ES-I3 (cell line): ENCODE measurements at regions not wholly inside any gene's neighbourhood (a gene's known extent, or its start where the extent isn't known, plus 50 kb on each side); places are given as distances from the start of the nearest gene placed in this dataset.

Experiments
- H3K36me3 ChIP-seq: 2 replicates; pipeline ENCODE4 v1.6.1; 2013; ENCODE audit warnings: mild to moderate bottlenecking, low read length, control low read depth, moderate library complexity; ENCODE audit not compliant: insufficient read depth
- H3K4me1 ChIP-seq: 2 replicates; pipeline ENCODE4 v1.6.1; 2013; ENCODE audit warnings: mild to moderate bottlenecking, control low read depth, low read length; ENCODE audit not compliant: insufficient read depth
- H3K9ac ChIP-seq: 2 replicates; pipeline ENCODE4 v1.6.1; 2013; ENCODE audit warnings: low read depth, mild to moderate bottlenecking, low read length, moderate library complexity
- H3K9me3 ChIP-seq: 2 replicates; pipeline ENCODE4 v1.6.1; 2013; ENCODE audit warnings: mild to moderate bottlenecking, low read length, moderate library complexity; ENCODE audit not compliant: control insufficient read depth, insufficient read depth

DNA sequence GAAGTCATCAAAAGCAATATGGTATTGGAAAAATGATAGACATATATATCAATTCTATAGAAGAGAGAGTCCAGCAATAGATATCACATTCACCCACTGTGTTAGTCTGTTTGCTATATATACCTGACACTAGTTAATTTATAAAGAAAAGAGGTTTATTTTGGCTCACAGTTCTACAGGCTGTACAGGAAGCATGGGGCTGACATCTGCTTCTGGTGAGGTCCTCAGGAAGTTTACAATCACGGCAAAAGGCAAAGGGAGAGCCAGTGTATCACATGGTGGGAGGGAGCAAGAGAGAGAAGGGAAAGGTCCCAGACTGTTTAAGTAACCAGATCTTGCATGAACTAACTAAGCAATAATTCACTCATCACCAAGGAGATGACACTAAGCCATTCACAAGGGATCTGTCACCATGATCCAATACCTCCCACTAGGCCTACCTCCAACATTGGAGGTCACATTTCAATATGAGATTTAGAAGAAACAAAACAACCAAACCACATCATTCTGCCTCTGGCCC lies 470.6 kb downstream of the METTL4 start:
- Histone ChIP-seq H3K9ac (no peak overlapping the region), H3K9me3 (no peaks in the 10 kb centered on the region), H3K36me3 (no peaks in the 10 kb centered on the region), H3K4me1 (0 out of 2 replicates have a peak, but pooled peaks cover 4% of the 10 kb centered on the region)

DNA sequence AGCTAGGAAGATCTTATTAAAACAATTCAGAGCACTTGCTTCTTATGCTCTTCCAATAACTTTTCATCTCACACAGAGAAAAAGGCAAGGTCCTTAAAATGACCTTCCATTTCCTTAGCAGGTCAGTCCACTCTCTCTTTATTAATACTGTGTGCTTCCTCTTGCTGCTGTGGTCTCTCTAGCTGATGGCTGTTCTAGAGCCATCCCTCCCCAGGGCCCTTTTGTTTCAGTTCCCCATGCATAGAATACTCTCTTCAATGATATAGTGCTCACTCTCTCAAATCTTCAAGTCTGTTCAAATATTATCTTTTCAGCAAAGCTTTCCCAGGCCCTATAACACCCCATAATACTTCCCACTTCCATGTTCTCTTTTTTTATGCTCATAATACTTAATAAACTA lies 469.3 kb downstream of the METTL4 start:
- no peak overlapping the region for H3K9ac ChIP-seq
- H3K36me3 ChIP-seq = no peaks in the 10 kb centered on the region
- no peaks in the 10 kb centered on the region for H3K9me3 ChIP-seq

DNA sequence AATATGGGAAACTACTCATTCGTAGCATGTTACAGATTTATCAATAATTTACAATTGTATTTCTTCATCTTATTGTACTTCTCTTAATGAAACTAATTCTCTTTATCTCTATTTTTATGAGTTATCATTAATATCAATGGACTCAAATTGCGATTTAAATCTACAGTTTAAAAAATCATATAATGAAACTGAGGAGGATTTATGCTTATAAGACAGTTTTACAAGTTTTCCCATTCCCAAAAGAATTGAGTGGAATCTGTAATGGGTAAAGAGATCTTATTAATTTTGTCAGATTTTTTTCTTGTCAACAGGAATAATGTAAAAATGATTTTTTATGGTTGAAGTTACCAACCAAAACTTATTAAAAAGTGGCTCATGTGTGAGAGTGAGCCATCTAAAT lies 468.0 kb downstream of the METTL4 start:
- Histone ChIP-seq H3K9ac (no peak overlapping the region), H3K36me3 (no peaks in the 10 kb centered on the region), H3K9me3 (no peaks in the 10 kb centered on the region), H3K4me1 (no peaks in the 10 kb centered on the region)

More for the DNA sequence above, 469.3 kb downstream of the METTL4 start:
- H3K4me1 ChIP-seq = no peaks in the 10 kb centered on the region

DNA sequence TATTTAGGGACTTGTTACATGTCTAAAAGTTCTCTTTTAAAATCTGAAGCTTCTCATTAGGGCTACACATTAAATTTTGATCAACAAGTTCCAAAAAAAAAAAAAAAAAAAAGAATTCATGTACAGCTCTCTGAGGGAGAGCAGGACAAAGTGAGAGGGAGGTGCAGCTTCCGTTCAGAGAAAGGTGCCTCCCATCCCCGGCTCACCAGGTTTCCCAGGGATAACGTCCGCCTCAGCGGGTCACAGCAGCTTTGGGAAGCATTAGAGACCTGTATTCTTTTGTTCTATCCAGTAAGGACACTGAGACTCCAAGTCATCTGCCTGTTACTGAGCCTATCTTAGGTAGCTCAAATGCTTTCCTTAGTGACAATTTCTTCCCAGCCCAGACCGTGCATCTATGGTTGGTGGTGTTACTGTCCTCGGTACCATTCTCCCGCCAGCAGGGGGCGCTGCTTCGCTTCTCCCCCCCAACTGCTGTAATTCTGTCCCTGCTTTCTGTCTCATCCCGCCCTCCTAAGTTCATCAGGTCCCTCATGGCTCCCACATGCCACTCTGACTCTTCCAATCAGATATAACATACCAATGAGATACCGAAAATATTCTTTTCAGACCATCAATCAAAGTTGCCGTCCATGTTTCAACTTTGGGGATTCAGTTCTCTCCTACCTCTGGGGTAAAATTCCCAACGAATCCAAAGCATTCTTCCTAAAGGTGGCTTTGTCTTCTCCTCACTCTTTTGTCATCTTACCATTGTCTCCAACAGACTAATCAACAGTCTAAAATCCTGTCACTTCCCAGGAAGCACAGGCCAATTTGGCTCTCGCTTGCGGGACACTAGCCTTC lies 466.5 kb downstream of the METTL4 start:
- no peaks in the 10 kb centered on the region for H3K36me3 ChIP-seq
- H3K9ac ChIP-seq = no peak overlapping the region
- no peaks in the 10 kb centered on the region for H3K4me1 ChIP-seq

DNA sequence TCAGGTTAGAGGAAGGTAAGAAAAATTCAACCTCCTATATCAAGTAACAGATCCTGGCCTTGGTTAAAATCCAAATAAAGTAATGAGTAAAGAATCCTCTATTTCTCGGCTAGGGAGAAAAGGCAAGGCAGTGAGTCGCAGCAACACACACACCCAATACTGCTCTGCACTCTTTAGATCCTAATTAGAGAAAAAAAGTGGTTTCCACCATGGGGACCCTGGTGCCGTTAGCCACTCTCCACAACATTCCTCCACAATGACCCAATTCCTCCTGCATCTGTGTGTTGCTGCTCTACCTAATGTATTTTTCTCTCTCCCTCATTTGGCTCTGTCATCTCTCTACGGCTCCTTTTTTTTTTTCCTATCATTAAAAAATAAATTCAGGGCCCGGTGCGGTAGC lies 462.7 kb downstream of the METTL4 start:
- H3K4me1 ChIP-seq = no peaks in the 10 kb centered on the region
- no peak overlapping the region for H3K9ac ChIP-seq
- H3K36me3 ChIP-seq = no peaks in the 10 kb centered on the region
- H3K9me3 ChIP-seq = no peaks in the 10 kb centered on the region

More for the DNA sequence above, 466.5 kb downstream of the METTL4 start:
- H3K9me3 ChIP-seq = no peaks in the 10 kb centered on the region

DNA sequence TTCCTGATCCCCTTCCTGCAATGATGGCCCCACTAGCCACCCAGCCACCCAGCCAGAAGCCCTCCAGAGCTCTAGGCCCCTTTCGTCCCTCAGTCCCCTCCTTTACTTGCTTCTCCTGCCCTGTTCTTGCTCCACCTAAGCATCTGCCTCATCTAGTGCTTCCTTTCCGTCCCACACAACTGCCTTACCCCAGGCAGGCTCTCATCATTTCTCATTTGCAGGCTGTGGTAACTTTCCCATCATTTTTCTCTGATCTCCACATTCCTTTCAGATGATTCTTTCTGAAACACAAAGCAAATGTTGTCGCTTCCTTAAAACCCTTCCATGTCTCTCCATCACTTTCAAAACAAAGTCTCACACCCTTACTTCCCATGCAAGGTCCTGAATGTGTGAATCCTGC lies 459.8 kb downstream of the METTL4 start:
- Histone ChIP-seq H3K9ac (no peak overlapping the region), H3K36me3 (no peaks in the 10 kb centered on the region), H3K4me1 (no peaks in the 10 kb centered on the region), H3K9me3 (no peaks in the 10 kb centered on the region)

DNA sequence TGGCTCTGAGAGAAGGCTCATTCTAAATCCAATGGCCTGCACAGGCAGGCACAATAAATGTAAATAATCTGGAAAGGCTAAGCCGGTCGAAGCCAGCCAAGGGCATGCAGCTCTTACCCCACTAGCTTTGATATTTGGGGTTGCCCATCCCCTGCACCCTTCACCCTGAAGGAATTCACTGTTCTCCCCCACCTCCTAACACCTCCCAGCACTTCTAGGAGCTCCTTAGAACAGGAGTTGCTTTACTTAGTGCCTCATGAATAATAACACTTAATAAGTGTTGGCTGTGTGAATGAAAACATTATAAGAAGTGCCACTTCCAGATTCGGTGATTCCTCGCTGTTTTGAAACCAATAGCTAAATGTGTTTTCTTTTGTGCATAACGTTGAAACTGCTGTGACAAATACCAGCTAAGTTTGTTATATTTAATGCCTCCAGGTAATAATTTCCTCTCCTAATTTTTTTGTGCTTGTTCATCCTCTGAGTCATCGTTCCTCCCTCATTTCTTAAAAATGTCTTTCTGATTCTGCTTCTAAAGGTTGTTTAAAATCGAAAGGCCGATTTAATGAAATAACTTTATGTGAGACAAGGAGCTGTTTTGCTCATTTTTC lies 458.8 kb downstream of the METTL4 start:
- no peaks in the 10 kb centered on the region for H3K36me3 ChIP-seq
- no peaks in the 10 kb centered on the region for H3K9me3 ChIP-seq
- no peaks in the 10 kb centered on the region for H3K4me1 ChIP-seq
- no peak overlapping the region for H3K9ac ChIP-seq

DNA sequence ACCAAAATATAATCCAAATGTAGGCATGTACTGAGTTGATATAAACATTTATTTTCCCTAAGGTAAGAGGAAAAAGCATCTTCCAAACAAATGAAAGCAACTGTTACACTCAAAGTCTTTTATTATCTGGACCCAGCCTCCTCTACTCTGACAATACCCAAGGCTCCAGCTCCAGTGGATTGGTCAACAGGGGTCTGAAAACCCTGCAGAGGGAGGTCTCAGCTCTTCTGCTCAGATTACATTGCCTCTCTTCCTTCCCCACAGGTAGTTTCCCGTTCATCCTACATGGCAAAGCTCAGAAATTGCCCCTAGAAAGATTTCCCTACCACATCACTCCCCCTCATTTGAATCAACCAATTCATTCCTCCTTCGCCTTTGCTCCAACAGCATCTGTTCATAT lies 457.0 kb downstream of the METTL4 start:
- H3K36me3 ChIP-seq = no peaks in the 10 kb centered on the region
- no peaks in the 10 kb centered on the region for H3K4me1 ChIP-seq
- H3K9me3 ChIP-seq = no peaks in the 10 kb centered on the region
- H3K9ac ChIP-seq = no peak overlapping the region

DNA sequence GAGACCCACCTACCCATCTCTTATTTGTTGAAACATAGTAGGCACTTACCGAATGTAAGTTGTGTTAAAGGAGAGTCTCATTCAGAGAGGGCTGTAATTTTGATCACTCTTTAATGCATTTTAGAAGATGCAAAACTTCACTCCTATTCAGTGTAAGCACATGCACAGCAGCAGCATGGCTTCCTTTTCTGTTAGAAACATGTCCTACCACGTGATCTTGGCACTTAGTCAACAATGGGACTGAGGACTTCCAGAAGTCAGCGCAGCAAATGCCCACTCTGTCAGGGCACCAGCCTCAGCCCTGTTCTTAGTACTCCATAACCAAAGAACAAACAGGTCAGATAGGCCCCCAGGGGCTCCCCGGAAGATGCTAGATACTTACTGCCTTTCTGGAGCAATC lies 456.5 kb downstream of the METTL4 start:
- Histone ChIP-seq H3K9me3 (no peaks in the 10 kb centered on the region), H3K4me1 (no peaks in the 10 kb centered on the region), H3K9ac (no peak overlapping the region), H3K36me3 (no peaks in the 10 kb centered on the region)

DNA sequence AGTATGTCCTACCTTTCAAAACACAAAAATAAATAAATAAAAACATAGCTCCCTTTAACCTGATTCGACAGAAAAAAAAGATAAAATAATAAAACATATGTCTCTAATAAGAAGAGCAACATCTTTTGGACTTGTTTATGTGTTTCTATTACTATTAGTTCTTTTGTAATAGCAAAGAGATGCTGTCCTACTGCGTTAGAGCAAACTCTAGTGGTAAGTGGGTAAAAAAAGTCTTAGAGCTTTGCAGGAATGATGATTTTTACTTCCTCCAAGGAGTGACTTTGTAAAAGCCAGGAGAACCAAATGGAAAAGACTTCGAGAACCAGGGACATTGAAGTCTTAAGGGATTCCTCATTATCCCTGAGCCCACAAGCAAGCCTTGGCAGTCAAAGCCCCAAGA lies 450.1 kb downstream of the METTL4 start:
- no peaks in the 10 kb centered on the region for H3K36me3 ChIP-seq
- H3K9me3 ChIP-seq = no peaks in the 10 kb centered on the region
- no peaks in the 10 kb centered on the region for H3K4me1 ChIP-seq
- no peak overlapping the region for H3K9ac ChIP-seq

DNA sequence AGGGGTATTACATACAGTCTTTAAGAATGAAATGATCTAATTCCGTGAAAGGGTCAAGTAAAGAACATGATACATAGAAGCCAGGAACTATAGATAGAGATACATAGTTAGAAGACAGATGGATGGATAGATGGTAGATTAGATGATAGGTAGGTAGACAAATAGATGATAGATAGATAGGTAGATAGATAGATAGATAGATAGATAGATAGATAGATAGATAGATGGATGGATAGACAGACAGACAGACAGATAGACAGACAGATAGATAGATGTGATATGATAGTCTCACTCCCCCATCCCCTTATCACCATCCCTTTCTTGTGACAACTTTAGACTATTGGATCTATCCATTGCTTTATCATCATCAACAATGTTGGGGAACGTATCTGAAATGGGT lies 448.2 kb downstream of the METTL4 start:
- no peaks in the 10 kb centered on the region for H3K4me1 ChIP-seq
- no peak overlapping the region for H3K9ac ChIP-seq
- H3K9me3 ChIP-seq = no peaks in the 10 kb centered on the region
- H3K36me3 ChIP-seq = no peaks in the 10 kb centered on the region

DNA sequence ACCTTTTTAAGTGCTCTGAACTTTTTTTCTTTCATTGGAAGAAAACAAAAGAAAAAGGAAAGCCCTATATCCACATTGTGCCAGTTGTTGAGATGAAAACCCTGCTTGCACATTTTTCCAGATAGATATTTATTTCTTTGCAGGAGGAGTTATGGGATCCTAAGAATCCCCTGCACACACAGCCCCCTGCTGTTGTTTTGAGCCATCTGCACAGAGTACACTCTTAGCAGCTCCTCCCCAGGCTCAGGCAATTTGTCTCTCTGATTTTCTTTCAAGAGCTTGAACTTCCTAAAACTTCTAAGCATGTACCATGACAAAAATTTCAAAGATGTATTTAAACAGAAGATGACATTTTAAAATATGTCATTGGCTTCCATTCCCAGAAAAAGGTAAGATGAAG lies 436.9 kb downstream of the METTL4 start:
- Histone ChIP-seq H3K4me1 (no peaks in the 10 kb centered on the region), H3K36me3 (no peaks in the 10 kb centered on the region), H3K9me3 (no peaks in the 10 kb centered on the region), H3K9ac (no peak overlapping the region)

DNA sequence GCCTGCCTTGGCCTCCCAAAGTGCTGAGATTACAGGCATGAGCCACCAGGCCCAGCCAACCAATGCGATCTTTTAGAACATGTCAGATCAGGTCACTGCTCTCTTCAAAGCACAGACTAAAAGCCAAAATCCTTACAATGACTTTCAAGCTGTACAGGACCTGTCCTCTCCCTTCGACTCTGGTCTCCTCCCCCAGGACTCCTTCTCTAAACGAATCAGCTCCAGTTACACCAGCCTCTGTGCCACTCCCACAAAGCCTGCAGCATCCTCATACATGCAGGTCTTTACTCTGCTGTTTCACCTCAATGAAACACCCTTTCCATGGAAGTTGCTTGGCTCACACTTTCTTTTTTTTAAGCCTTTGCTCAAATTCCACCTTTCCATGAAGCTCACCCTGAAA lies 436.0 kb downstream of the METTL4 start:
- Histone ChIP-seq H3K36me3 (no peaks in the 10 kb centered on the region), H3K9ac (no peak overlapping the region), H3K9me3 (no peaks in the 10 kb centered on the region), H3K4me1 (no peaks in the 10 kb centered on the region)

DNA sequence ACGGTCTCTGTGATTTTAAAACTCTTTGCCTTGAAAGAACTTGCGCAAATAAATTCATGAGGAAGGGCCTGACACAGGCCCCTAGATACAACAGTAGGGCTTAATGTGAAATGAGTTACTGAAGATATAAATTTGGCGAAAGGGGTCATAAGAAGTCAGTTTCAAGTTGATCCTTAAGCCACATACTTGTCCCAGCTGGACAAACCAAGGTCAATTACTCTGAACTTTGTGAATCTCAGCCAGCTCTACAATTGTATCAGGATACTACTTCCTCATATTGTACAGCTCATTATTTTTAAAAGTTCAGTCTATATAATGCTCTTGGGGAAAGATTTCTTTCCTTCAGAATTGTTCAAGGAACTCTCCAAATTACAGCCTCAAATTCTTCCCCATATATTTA lies 432.8 kb downstream of the METTL4 start:
- H3K36me3 ChIP-seq = no peaks in the 10 kb centered on the region
- H3K9me3 ChIP-seq = no peaks in the 10 kb centered on the region
- no peaks in the 10 kb centered on the region for H3K4me1 ChIP-seq
- no peak overlapping the region for H3K9ac ChIP-seq

DNA sequence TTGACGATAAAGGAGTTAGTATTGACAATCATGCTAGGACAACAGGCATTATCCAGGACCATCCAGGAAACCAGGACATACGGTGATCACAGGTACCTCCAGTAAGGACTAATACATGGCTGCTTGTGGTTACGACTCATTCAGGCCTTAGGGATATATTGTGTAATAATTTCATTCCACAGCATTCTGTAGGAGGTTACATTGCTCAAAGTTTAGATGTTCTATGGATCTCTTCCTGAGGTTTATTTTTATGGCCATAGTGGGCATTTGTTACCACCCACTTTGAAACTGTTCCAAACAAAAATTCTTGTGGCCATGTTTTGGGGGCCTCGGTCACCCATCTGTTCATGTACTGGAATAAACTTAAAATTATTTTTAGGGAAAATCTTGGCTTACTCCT lies 431.6 kb downstream of the METTL4 start:
- Histone ChIP-seq H3K9ac (no peak overlapping the region), H3K9me3 (no peaks in the 10 kb centered on the region), H3K36me3 (no peaks in the 10 kb centered on the region), H3K4me1 (no peaks in the 10 kb centered on the region)
